ENCODE measurements at regions not wholly inside any gene's neighbourhood (a gene's known extent, or its start where the extent isn't known, plus 50 kb on each side); places are given as distances from the start of the nearest gene placed in this dataset.

- peaks cover 33 to 53% of the 10 kb centered on the region in 2 donors for H3K36me3 ChIP-seq
- no peak overlapping the region for H3K4me3 ChIP-seq
- DNase-seq (ENCODE audit: low spot score in 2 of 2), result no peak
- TF ChIP-seq CTCF (IDR thresholded peaks at IDR 0.05), result no peak
- intact Hi-C loops (cut with DNase I), result loop anchor here (5.0 kb wide), 2 partner anchors 66 to 266 kb away; no protein-coding TSS in a partner anchor
- no peaks in the 10 kb centered on the region for H3K9me3 ChIP-seq
- no peaks in the 10 kb centered on the region for H3K27me3 ChIP-seq
- peak overlapping the region in 1 of 2 donors; percentile 17 for H3K27ac ChIP-seq
- peaks cover 0 to 9% of the 10 kb centered on the region in 2 donors for H3K4me1 ChIP-seq
Measured at GRCh38 chr15:62781081-62781497, 261.5 kb upstream of the TPM1 start.

- no peaks in the 10 kb centered on the region for H3K27me3 ChIP-seq
- intact Hi-C loops (cut with DNase I), result loop anchor here (1.0 to 5.0 kb wide), 3 partner anchors 65 to 311 kb away; no protein-coding TSS in a partner anchor
- H3K9me3 ChIP-seq, result no peaks in the 10 kb centered on the region
- H3K4me3 ChIP-seq, result no peak overlapping the region
- peak; percentile 69 to 71 (median 69) for TF ChIP-seq CTCF (IDR thresholded peaks at IDR 0.05)
- H3K4me1 ChIP-seq, result peaks cover 0 to 9% of the 10 kb centered on the region in 2 donors
- peak overlapping the region; percentile 32 to 34 for H3K27ac ChIP-seq
- peaks cover 26 to 56% of the 10 kb centered on the region in 2 donors for H3K36me3 ChIP-seq
- DNase-seq (ENCODE audit: low spot score in 2 of 2), result peak; percentile 30 to 91
Measured at GRCh38 chr15:62782071-62782841, 260.3 kb upstream of the TPM1 start.

GRCh38 chr15:62782896-62783295 lies 259.7 kb upstream of the TPM1 start:
- Histone ChIP-seq H3K36me3 (peaks cover 27 to 55% of the 10 kb centered on the region in 2 donors), H3K27ac (peak overlapping the region; percentile 32 to 34), H3K4me1 (peaks cover 0 to 9% of the 10 kb centered on the region in 2 donors), H3K27me3 (no peaks in the 10 kb centered on the region), H3K9me3 (no peaks in the 10 kb centered on the region), H3K4me3 (no peak overlapping the region)
- DNase-seq (ENCODE audit: low spot score in 2 of 2), result no peak
- intact Hi-C loops (cut with DNase I), result loop anchor here (1.0 to 5.0 kb wide), 3 partner anchors 64 to 310 kb away; no protein-coding TSS in a partner anchor
- no peak for TF ChIP-seq CTCF (IDR thresholded peaks at IDR 0.05)

- Histone ChIP-seq H3K4me3 (no peak overlapping the region), H3K36me3 (peaks cover 32 to 56% of the 10 kb centered on the region in 2 donors), H3K27ac (no peak overlapping the region), H3K27me3 (no peaks in the 10 kb centered on the region), H3K9me3 (no peaks in the 10 kb centered on the region), H3K4me1 (peaks cover 0 to 9% of the 10 kb centered on the region in 2 donors)
- DNase-seq (ENCODE audit: low spot score in 2 of 2), result no peak
- intact Hi-C loops (cut with DNase I), result loop anchor here (5.0 kb wide), 2 partner anchors 64 to 264 kb away; no protein-coding TSS in a partner anchor
- no peak for TF ChIP-seq CTCF (IDR thresholded peaks at IDR 0.05)
Measured at GRCh38 chr15:62783303-62783957, 259.1 kb upstream of the TPM1 start.

GRCh38 chr15:62785881-62786828 lies 256.4 kb upstream of the TPM1 start:
- Histone ChIP-seq H3K4me3 (no peak overlapping the region), H3K27ac (no peak overlapping the region)

More at GRCh38 chr15:62785881-62786828, 256.4 kb upstream of the TPM1 start:
- Histone ChIP-seq H3K36me3 (peaks cover 27 to 52% of the 10 kb centered on the region in 2 donors), H3K27me3 (no peaks in the 10 kb centered on the region), H3K4me1 (peaks cover 0 to 9% of the 10 kb centered on the region in 2 donors), H3K9me3 (no peaks in the 10 kb centered on the region)
- no peak for TF ChIP-seq CTCF (IDR thresholded peaks at IDR 0.05)
- intact Hi-C loops (cut with DNase I), result no loop called here
- no peak for DNase-seq (ENCODE audit: low spot score in 2 of 2)

All from ascending aorta (tissue), 2 donors.